K562 (cell line): ENCODE measurements at regions not wholly inside any gene's neighbourhood (a gene's known extent, or its start where the extent isn't known, plus 50 kb on each side); places are given as distances from the start of the nearest gene placed in this dataset.

Experiments used
- ATAC-seq: fragments of 200-7000 bp; cut with Tn5 transposase; 3 replicates; pipeline ENCODE4 v1.9.1; 2020; ENCODE audit warnings: moderate library complexity
- BruUV-seq: library from RNA; stranded (reverse); fragments of 400-500 nt; replicated peaks from 2 replicates; lab custom pipeline; 2021; lab: Mats Ljungman, UMichigan
- CTCF ChIA-PET: fragments of 300-600 bp; formaldehyde crosslinking; extraction: SDS; loops from one replicate; lab custom pipeline; 2021; ENCODE audit warnings: low intra/inter-chr PET ratio; lab: Yijun Ruan, JAX
- POLR2A ChIA-PET: fragments of 300-600, 350-650 bp; sonication (Branson Sonifier 250); formaldehyde crosslinking; extraction: SDS; loops from one replicate; lab custom pipeline; 2021; ENCODE audit warnings: antibody characterized with exemption, inconsistent platforms; lab: Yijun Ruan, JAX
- DNase-seq, 4 experiments: peaks; one replicate each; pipeline versions ENCODE4 v3.0.0 to v3.0.0-alpha.2; 2011 to 2018; ENCODE audit warnings: low spot score in 3 of 4, mixed read lengths in 3 of 4; ENCODE audit errors: extremely low read depth in 1 of 4
- FAIRE-seq: peaks from 2 replicates; lab custom pipeline; 2011; peaks lifted over from hg19 to GRCh38; lab: Jason Lieb, UNC
- H2AFZ ChIP-seq: 2 replicates; pipeline ENCODE4 v1.6.0; 2011; ENCODE audit warnings: low read depth, low read length, control low read depth, inconsistent platforms
- H3K27ac ChIP-seq: fragments of 200-600 bp; 3 replicates; pipeline ENCODE4 v1.8.0; 2011; ENCODE audit warnings: low read depth, mild to moderate bottlenecking, control low read depth, inconsistent platforms, low read length, moderate library complexity, mixed read lengths; ENCODE audit errors: extremely low read depth
- H3K27me3 ChIP-seq, 2 experiments: fragments of 300-600 bp in 1 of 2; 2 replicates in 1 of 2; 3 replicates in 1 of 2; pipeline versions ENCODE4 v1.6.0 to v1.8.0; 2011; ENCODE audit warnings: inconsistent platforms in 2 of 2, low read length in 2 of 2, mild to moderate bottlenecking in 1 of 2, mixed read lengths in 1 of 2, moderate library complexity in 1 of 2; ENCODE audit not compliant: control insufficient read depth in 2 of 2, insufficient read depth in 2 of 2
- H3K36me3 ChIP-seq: fragments of 300-600 bp; 3 replicates; pipeline ENCODE4 v1.8.0; 2011; ENCODE audit warnings: mild to moderate bottlenecking, low read length, inconsistent platforms; ENCODE audit not compliant: control insufficient read depth, insufficient read depth
- H3K4me1 ChIP-seq, 2 experiments: fragments of 200-600 bp in 1 of 2; replicated peaks in 1 of 2; 2 replicates in 1 of 2; 3 replicates in 1 of 2; pipeline versions ENCODE4 v1.5.1 to v1.8.0; 2011; ENCODE audit warnings: inconsistent platforms in 2 of 2, low read length in 2 of 2, mild to moderate bottlenecking in 1 of 2, mixed read lengths in 1 of 2, moderate library complexity in 1 of 2; ENCODE audit not compliant: control insufficient read depth in 2 of 2, insufficient read depth in 2 of 2
- H3K4me2 ChIP-seq: 2 replicates; pipeline ENCODE4 v1.6.1; 2011; ENCODE audit warnings: low read length, control low read depth, inconsistent platforms, mixed read lengths; ENCODE audit not compliant: insufficient read depth
- H3K4me3 ChIP-seq: fragments of 200-600 bp; sonication (generic), shearing (Covaris generic); 2 replicates; pipeline ENCODE4 v1.5.1; 2016; ENCODE audit warnings: control low read depth, inconsistent platforms
- H3K79me2 ChIP-seq: fragments of 200-600 bp; 3 replicates; pipeline ENCODE4 v1.8.0; 2011; ENCODE audit warnings: low read length, inconsistent platforms; ENCODE audit not compliant: control insufficient read depth, insufficient read depth
- H3K9ac ChIP-seq, 2 experiments: 2 replicates each; pipeline versions ENCODE4 v1.6.0 to v1.6.1; 2011; ENCODE audit warnings: low read depth in 2 of 2, low read length in 2 of 2, control low read depth in 1 of 2, inconsistent platforms in 1 of 2, mild to moderate bottlenecking in 1 of 2, mixed read lengths in 1 of 2; ENCODE audit not compliant: insufficient read depth in 1 of 2
- H3K9me1 ChIP-seq: one replicate; pipeline ENCODE4 v1.6.0; 2011; ENCODE audit warnings: inconsistent platforms, mild to moderate bottlenecking, low read length, moderate library complexity; ENCODE audit not compliant: control insufficient read depth, insufficient read depth
- H3K9me3 ChIP-seq: replicated peaks from 2 replicates; pipeline ENCODE4 v1.5.1; 2011; ENCODE audit warnings: low read depth, low read length, inconsistent platforms; ENCODE audit not compliant: control insufficient read depth, insufficient read depth
- H4K20me1 ChIP-seq: replicated peaks from 2 replicates; pipeline ENCODE4 v1.6.1; 2011; ENCODE audit warnings: low read length, inconsistent platforms, mixed read lengths; ENCODE audit not compliant: control insufficient read depth, insufficient read depth
- BCL6 ChIP-seq: fragments of 250-450 bp; sonication (Bioruptor Pico); IDR thresholded peaks from 2 replicates; pipeline ENCODE4 v1.4.0; 2020
- CREB1 ChIP-seq, 2 experiments: sonication (generic) in 1 of 2; formaldehyde crosslinking in 1 of 2; IDR thresholded peaks; 2 replicates each; pipeline versions ENCODE4 v1.6.1 to v1.8.0; 2012 to 2022; ENCODE audit warnings: inconsistent platforms in 1 of 2, mild to moderate bottlenecking in 1 of 2, missing genetic modification reagents in 1 of 2, moderate library complexity in 1 of 2
- DLX4 ChIP-seq: fragments of 250-450 bp; sonication (Bioruptor Pico); IDR thresholded peaks from 2 replicates; pipeline ENCODE4 v1.6.1; 2021; ENCODE audit warnings: mild to moderate bottlenecking
- ETV1 ChIP-seq: fragments of 450-650 bp; conservative IDR thresholded peaks from 2 replicates; pipeline ENCODE4 v1.6.1; 2016; ENCODE audit warnings: missing genetic modification characterization, control low read depth, low read depth, missing compliant biosample characterization
- KDM4B ChIP-seq, 2 experiments: fragments of 450-650 bp in 1 of 2; sonication (generic) in 1 of 2; IDR thresholded peaks; 2 replicates each; pipeline ENCODE4 v1.6.1; 2016 to 2017; ENCODE audit warnings: borderline replicate concordance in 2 of 2, antibody characterized with exemption in 1 of 2, low read depth in 1 of 2, mild to moderate bottlenecking in 1 of 2
- REST ChIP-seq, 2 experiments: fragments of 450-650 bp; formaldehyde crosslinking in 1 of 2; IDR thresholded peaks; 2 replicates each; pipeline versions ENCODE4 v1.4.0 to v1.6.1; 2014 to 2020; ENCODE audit warnings: mild to moderate bottlenecking in 2 of 2, borderline replicate concordance in 1 of 2, low read depth in 1 of 2
- RNF2 ChIP-seq: sonication (generic); IDR thresholded peaks from 2 replicates; pipeline ENCODE4 v1.6.1; 2016
- SMARCA5 ChIP-seq: fragments of 450-650 bp; IDR thresholded peaks from 2 replicates; pipeline ENCODE4 v1.6.1; 2016
- STAT5B ChIP-seq: fragments of 250-450 bp; sonication (Bioruptor Pico); IDR thresholded peaks from 2 replicates; pipeline ENCODE4 v1.8.0; 2021; ENCODE audit warnings: mild to moderate bottlenecking, inconsistent platforms
- ZKSCAN8 ChIP-seq: fragments of 200-800 bp; sonication (Bioruptor generic); IDR thresholded peaks from 2 replicates; pipeline ENCODE4 v1.6.1; 2016; ENCODE audit warnings: missing genetic modification characterization, missing compliant biosample characterization
- ZNF592 ChIP-seq: fragments of 450-650 bp; IDR thresholded peaks from 2 replicates; pipeline ENCODE4 v1.6.1; 2017; ENCODE audit warnings: antibody characterized with exemption, mild to moderate bottlenecking
- WGBS: fragments of 100-300 bp; shearing (Covaris generic); methylation state at CpG from one replicate; pipeline ENCODE4 v1.1.6; 2016; ENCODE audit warnings: low coverage, mixed read lengths; ENCODE audit not compliant: insufficient coverage; ENCODE audit errors: missing lambda C conversion rate; 5-methylcytosine and 5-hydroxymethylcytosine counted together
- in situ Hi-C: fragments of 300-500 bp; cut with MboI; formaldehyde crosslinking; loops from 4 replicates; pipeline ENCODE4 v1.15.0; 2018; ENCODE audit warnings: inconsistent platforms, mixed read lengths
- intact Hi-C: fragments of 100-400 bp; cut with micrococcal nuclease; formaldehyde crosslinking; loops from 2 replicates; pipeline ENCODE4 v1.14.2; 2022

DNA sequence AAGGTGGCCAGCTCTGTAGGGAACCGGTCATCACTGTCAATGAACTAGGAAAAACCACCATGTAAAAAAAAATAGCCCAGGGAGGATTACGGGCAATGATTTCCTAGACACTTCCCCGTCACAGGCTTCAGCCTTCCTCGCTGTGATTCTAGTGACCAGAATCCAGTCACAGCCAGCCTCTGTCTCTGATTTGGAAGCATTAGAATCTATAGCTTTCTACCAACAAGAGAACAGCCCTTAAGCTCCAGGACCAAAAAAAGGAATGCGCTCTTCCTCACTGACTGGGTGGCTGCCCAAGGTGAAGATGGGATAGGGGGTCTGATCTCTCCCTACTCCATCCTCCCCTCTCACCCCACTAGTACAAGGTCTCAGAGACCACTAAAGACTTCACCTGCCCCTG, 67.2 kb downstream of the TEX35 start:
- no peak overlapping the region for H3K4me3 ChIP-seq
- FAIRE-seq = no peak
- H3K4me1 ChIP-seq = no peaks in the 10 kb centered on the region
- no peak for TF ChIP-seq SMARCA5
- no peak for TF ChIP-seq BCL6 (CRISPR knock-in tag)
- TF ChIP-seq ETV1 (tag) = no peak
- no peak for TF ChIP-seq REST (IDR thresholded peaks at IDR 0.05; ENCODE audit: borderline replicate concordance)
- TF ChIP-seq REST (CRISPR knock-in tag; IDR thresholded peaks at IDR 0.05; ENCODE audit: low read depth) = no peak
- no peak for TF ChIP-seq RNF2
- TF ChIP-seq CREB1 (IDR thresholded peaks at IDR 0.05) = no peak
- TF ChIP-seq CREB1 (CRISPR knock-in tag; IDR thresholded peaks at IDR 0.05) = no peak
- no peak for TF ChIP-seq DLX4 (CRISPR knock-in tag)
- TF ChIP-seq ZKSCAN8 = no peak
- TF ChIP-seq STAT5B = no peak
- TF ChIP-seq ZNF592 = no peak
- TF ChIP-seq KDM4B (IDR thresholded peaks at IDR 0.05; ENCODE audit: borderline replicate concordance in 2 of 2, low read depth in 1 of 2) = no peak

More for the DNA sequence above, 67.2 kb downstream of the TEX35 start:
- ChIA-PET POLR2A (no interaction called here), CTCF (no interaction called here)
- Histone ChIP-seq H3K9me3 (no peaks in the 10 kb centered on the region), H4K20me1 (0 out of 2 replicates have a peak, but pooled peaks cover 4% of the 10 kb centered on the region), H3K27me3 (peaks cover 2 to 4% of the 10 kb centered on the region in 2 experiments; a peak in 1 of 5 replicates), H3K4me2 (no peak overlapping the region), H2AFZ (no peak overlapping the region), H3K79me2 (no peaks in the 10 kb centered on the region), H3K9me1 (no peaks in the 10 kb centered on the region), H3K36me3 (no peaks in the 10 kb centered on the region), H3K9ac (no peak overlapping the region), H3K27ac (no peak overlapping the region)
- no peak for DNase-seq
- no TSS peak for BruUV-seq
- intact Hi-C loops = no loop called here
- ATAC-seq = no peak
- 1% methylated on average over 5 of the region's 5 CpGs for WGBS
- in situ Hi-C loops = no loop called here
